Tongue (tissue), 1 donor: ENCODE measurements at regions not wholly inside any gene's neighbourhood (a gene's known extent, or its start where the extent isn't known, plus 50 kb on each side); places are given as distances from the start of the nearest gene placed in this dataset.
"Not testable (repeated sequence)": the region's sequence is repeated elsewhere in the genome, so short reads cannot be mapped to it uniquely, and the experiment has no call there.

Source experiments
- DNase-seq: peaks from one replicate; pipeline ENCODE4 v3.0.0-alpha.2; 2015

DNA sequence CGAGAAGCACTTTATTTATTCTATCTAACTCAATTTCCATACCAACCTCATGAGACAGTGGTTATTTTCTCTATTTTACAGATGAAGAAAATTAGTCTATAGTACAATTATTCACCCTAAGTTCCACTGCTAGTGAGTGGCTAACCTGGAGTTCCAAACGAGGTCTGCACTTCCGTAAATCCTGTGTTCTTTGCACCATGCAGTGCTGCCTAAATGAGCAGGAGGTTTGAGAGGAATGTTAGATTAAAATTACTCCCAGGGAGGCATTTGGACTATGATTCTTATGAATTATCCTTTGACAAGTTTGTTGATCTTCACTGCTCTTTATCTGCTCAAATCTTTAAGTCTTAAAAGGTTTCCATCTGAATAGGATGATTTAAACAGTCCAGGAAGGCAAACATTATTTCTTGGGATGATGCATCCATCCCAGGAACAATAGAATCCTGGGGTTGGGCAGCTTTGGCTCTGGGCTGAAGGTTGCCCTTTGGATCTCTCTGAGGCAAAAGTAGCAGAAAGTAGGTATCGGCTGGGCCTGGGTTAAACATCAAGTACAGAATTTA is 400.8 kb downstream of the REEP3 start:
- DNase-seq = no peak

DNA sequence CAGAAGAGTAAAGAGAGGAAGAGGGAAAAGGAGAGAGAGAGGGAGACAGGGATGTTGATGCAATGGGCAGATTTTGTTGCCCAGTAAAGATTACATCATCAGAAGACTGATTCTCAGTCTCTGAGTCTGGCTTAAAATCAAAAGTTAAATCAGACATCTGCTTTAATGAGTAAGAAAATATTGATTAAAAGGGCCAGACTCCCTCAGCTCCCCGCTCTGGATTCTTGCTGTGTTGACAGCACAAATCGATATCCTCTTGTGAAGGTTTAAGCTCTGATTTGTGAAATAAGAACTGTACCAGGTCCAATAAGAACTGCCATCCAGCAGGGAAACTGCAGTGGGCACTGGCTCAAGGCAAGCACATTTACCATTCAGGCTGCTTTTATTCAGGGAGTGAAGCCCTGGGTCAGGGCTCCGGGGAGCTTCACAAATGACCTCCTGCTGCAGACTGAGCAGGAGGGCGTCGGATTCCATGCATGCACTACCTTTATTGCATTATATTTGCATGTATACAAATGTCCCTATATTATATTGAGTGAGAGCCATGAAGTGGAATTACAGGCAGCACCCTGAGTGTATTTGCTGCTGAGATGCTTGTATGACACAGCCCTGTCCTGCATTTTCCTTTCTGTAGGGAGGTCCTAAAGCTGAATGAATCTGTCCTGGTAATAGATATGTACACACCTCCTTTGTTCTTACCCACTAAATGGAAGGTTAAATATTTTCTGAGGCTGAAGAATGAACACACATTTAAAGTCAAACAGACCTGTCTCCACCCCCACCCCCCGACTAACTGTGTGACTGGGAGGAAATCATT is 401.5 kb downstream of the REEP3 start:
- DNase-seq = no peak

DNA sequence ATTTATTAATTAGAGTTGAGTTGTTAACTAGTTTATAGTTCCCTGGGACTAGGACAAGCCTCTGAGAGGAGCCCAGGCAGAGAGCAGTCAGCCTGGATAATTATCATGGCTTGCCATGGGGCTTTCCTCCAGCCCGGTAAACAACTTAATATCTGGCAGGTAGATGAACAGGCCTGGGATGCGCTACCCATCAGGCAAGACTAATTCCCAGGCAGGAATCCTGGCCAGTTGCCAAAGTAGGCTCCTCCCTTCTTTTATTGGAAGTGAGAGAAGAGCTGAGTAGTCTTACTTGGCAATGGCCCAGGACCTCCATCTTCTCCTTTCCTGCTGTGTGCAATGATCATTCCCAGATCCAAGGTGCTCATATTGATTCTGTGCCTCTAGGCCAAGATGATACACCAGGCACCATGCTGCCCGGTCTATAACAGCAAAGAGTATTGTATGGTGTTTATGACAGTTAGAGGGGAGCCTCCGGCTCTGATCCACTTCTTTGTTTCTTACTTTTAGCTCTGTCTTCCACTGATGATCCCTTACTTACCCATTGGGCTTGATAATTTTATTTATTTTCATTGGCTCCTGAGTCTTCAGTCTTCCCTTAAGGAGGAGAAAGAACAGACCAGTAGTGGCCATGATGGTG is 408.7 kb downstream of the REEP3 start:
- no peak for DNase-seq

DNA sequence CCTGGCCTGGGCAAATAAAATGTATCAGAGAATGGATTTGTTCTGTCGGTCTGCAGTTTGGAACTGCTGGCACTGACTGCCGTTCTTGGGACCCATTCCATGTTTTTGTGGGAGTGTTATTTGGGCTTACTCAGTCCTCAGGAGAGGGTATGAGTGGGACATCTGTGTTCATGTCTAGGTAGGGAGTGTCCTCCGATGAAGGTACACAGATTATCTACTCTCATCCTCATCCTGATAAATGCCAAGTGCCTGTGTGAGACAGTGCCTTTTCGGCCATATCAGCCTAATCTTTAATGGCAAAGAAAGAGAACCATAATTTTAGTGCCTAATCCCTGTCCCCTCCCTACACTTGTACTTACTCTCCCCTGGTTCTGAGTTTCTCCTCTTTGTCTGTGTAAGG is 409.4 kb downstream of the REEP3 start:
- no peak for DNase-seq

DNA sequence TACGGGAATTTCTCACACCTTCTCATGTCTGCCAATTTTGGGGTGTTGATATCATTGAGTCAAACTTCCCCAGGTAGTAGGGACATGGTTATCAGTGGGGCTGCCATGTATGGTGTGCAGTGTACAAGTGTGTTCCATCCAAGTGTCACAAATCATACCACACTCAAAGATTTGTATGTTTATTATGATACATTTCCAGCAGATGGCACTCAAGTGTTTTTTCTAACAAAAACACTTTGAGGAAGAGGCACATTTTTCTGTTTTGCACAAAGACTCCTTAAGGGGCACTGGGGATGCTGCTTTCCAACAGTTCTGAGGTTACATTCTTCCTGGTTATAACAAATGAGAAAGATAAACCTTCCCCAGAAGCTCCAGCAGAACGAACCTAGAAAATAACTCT is 414.5 kb downstream of the REEP3 start:
- DNase-seq = no peak

DNA sequence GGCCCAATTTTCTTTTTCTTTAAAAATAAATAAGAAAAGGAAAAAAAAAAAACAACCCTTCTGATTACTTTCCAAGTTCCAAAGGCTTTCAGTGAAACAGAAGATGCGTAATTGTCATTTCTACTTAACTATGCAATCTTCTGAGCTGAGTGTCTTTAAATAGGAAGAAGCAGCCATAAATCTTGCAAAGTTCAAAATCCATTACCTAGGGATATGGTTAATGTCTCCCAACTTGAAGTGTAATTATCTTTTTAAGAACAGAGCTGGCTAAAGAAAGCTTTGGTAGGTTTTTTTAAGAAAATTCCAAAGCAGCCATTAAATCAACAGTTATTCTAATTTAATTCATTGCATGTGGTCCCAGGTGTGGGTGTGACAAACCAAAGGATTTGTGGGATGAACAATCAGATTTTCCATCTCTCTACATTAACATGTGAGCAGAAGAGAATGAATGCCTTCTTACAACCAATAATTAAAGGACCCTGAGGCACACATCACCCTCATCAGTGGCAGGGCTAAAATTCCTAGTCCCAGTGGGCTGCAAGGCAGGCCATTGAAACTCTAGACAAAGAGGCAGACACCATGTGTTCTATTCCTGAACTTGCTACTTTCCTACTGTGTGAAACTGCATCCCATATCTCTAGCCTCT is 419.2 kb downstream of the REEP3 start:
- no peak for DNase-seq

DNA sequence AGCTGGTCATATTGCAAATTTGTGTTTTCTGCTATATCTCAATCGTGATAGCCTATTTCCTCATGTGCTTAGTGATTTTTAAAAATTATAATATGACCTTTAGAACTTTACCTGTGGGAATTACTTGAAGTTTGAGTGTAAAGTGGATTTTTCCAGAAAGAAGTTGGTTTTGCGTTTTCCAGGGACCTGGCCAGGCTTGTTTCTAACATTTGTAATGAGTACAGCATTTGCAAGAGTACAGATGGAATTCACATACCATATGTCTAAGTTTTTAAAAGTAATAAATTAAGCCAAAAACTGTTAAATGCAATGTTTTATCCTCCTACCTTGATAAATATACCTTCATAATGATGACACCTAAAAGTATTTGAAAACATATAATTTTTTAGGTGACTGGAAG is 443.2 kb downstream of the REEP3 start:
- no peak for DNase-seq

DNA sequence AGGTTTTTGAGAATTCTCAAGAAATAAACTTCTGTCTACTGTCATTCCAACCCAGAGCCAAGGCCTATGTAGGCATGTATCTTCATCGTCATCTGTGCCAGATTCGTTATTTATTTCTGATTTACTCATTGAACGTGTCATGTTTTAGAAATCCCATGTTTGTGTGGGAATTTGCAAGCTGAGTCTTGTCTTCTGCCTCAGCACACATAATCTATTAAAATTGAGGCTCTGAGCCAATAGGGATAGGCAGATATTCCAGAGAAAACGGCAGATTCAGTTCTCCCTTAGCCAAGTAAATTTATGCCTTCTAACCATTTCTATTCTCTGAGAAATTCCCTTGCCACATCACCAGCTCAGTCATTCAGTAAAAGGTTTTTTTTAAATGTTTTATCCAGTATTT is 444.6 kb downstream of the REEP3 start:
- DNase-seq = no peak

DNA sequence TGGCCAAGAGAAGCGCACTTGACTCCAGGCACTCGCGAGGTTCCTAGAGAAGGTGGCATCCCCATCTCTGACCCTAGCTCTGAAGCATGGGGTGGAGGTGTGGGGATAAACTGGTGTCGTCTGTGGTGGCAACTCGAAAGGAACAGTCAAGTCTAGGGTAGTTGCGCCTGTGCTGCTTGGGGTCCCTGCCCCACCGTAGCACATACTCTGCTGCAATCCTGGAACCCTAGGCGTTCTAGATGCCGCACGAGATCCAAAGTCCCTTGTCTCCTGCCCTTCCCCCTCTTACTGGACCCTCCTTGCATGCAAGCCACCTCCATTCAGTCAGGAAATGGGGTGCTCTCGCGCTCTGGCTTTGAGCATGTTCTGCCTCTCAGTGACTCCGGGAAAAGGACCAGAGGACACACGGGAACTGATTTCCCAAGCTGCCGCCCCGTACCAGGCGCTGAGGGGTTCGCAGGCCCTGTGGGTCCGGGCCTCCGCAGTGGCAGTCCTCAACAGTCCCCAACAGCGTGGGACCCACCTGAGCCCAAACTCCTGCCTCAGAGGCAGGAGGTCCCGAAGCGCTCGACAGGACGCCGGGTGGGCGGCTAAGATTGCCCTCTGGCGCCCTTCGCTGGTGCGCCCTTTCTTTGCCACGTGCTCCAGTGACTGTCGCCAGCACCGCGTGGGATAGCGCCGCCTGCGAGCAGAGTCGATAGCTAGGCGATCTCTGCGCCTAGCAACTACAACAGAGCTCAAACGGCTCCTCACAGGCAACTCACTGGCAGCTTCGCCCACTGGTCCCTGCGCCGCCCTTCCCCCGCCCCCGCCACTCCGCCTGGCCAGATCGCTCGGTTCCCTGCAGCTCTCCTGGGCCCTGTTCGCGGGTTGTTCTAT is 452.0 kb downstream of the REEP3 start:
- no peak for DNase-seq

DNA sequence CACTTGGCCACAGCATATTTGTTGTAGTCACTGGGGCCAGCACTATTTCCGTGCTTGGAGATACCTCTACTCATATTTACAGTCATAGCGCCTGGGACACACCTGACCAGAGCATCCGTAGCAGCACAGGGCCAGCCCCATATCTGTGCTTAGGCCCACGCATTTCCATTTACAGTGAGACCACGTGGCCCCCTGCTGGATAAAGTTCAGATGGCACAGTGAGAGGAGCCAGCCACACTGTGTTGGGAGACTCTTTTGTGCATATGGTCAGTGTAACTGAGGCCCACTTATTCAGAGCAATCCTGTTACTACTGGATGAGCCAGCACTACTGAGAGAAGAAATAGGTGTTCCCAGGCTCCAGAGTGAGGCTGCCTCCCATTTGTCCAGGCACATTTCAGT is 455.3 kb downstream of the REEP3 start:
- peak; percentile 51 for DNase-seq

DNA sequence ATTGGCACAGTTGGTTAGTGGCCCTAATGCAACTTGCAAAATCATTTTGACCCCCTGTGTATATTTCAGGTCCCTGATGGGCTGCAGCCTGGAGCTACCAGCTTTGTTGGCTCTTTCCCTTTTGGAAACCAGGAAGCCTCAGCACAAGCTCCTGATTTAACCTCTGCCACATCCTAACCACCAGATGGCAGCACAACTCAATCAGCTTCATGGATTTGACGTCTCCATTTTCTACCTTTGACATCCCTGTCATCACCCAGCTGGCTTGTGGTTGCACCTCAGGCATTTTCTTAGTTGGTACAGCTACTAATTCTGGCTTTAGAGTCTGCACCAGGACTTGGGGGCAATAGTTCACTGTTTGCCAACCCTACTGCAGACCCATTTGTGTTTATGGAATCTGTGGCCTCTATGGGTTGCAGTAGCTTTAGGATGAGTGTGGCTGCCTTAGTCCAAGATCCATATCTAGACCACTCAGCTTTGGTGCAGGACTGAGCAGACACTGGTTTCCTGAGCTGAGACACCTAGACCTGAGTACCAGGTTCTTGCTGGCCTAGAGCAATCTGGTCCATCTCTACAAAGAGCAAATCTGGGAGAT is 456.2 kb downstream of the REEP3 start:
- peak; percentile 68 for DNase-seq

DNA sequence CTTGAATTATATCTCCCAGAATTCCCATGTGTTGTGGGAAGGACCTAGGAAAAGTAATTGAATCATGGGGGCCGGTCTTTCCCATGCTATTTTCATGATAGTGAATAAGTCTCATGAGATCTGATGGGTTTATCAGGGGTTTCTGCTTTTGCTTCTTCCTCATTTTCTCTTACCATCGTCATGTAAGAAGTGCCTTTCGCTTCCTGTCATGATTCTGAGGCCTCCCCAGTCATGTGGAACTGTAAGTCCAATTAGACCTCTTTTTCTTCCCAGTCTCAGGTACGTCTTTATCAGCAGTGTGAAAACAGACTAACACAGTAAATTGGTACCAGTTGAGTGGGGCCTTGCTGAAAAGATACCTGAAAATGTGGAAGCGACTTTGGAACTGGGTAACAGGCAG is 459.7 kb downstream of the REEP3 start:
- not testable (repeated sequence) for DNase-seq

DNA sequence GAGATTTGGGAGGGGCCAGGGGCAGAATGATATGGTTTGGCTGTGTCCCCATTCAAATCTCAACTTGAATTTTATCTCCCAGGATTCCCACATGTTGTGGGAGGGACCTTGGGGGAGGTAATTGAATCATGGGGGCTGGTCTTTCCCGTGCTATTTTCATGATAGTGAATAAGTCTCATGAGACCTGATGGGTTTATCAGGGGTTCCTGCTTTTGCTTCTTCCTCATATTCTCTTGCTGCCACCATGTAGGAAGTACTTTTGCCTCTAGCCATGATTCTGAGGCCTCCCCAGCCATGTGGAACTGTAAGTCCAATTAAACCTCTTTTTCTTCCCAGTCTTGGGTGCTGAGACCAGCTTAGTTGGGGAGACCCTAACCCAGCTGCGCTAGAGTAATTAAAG is 462.9 kb downstream of the REEP3 start:
- DNase-seq = not testable (repeated sequence)

DNA sequence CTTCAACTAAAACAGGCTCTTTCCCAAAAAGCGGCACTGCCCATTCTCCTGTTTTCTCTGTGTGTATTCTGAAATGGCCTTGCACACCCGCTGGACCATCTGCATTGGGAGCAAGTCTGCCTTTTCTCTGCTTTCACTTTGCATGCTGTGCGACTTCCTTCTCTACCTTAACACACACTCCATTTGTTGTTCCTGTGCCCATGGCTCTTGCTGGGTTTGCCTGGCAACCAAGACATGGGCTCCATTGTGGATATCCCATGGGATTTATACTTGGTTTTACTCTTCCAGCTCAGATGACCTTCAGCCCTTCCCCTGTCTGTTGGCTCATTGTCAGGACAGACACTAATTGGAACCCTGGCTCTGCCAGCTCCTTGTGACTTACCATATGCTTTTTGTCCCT is 465.3 kb downstream of the REEP3 start:
- DNase-seq = no peak

DNA sequence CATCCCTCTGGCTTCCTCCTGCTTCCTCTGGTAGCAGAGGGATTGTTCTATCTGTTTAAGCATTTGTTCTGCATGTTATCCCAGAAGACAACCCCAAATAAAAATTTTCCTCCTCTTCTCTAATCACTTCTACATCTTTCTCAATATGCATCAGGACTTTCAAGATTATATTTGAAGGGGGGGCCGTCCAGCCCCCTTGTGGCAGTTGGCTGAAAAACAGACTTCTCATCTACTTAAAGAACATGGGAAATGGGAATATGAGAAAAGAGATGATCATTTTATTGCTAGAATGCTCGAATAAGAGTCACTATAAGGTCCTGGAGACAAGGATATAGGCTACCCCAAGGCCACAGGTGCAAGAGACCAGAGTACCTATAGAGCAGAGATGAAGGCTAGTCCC is 466.0 kb downstream of the REEP3 start:
- DNase-seq = no peak

DNA sequence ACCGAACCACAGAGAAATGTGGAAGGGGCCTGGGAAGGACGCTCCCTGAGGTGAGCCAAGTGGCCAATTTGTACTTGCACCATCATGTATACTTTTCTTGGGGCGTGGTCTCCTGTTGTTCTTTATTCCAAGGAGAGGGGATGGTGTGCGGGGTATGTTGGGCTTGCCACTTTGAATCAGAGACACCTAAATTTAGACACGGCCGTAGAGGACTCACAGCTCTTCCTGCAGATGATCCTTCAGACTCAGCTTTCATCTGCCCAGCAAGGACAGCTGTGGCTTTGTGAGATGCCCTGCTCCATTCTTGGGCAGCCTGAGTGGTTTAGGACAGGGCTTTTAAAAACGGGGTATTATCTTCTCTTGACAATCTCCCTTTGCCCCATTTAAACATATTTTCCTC is 473.2 kb downstream of the REEP3 start:
- DNase-seq = peak; percentile 52

DNA sequence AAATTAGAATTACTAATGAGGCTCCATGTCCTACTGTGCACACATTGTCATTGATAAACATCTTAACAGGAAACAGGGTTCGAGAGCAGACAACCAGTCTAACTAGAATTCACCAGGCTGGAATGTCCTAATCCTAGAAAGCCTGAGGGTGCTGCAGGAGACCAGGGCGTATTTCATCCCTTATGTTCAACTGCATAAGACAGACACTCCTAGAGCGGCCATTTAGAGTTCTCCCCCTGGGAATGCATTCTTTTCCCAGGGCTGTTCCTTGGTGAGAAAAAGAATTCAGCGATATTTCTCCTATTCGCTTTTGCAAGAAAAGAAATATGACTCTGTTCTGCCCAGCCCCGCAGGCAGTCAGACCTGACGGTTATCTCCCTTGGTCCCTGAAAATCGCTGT is 486.0 kb downstream of the REEP3 start:
- DNase-seq = no peak

DNA sequence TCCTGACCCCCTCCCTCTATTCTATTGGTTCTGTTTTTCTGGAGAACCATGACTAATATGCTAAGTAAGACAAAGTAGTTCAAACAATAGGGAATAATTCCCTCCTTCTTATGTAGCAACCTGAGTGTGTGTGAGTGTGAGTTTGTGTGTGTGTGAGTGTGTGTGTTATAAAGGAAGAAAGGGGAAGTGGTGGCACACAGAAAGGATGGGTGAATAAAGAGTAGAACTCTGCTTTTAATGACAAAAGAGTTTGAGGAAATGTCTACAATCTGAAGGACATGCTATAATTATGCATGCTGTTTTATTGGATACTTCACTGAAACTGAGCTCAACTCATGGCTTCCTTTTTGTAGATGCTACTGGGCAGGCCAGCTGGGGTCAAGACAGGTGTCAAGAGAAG is 489.5 kb downstream of the REEP3 start:
- DNase-seq = no peak

DNA sequence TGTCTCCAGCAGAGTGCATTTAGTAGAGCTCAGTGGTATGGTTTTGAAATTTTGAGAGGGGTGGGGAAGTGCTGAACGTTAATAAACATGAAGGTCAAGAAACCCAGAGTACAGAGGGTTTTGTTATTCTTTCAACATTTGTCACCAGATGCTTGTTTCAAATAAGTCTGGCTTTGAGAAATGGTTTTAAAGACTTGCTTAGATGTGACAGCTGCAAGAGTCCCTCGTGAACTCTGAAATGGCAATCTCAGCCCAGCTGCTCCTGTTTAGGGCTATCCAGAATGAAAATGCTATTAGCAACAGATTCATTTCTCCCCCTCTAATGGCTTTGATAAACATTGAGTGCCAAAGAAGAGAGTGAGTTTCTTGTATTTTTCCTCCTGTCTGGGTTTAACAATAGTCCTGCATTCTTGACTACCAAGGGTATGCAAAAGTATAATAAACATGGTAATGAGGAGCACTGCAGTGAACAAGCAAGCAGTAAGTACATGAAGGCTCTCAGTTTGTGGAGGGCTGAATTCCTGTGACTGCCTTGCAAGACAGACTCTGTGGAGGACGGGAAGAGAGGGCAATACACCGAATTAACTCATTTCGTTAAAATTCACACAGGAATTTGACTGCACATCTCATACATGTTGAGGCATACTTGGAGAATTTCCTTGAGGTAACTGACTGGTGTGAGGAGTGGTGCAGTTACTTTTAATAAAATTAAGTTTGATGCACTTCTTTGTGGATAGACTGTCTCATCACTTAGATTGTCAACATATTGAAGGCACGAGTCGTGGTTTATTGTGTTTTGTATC is 490.9 kb downstream of the REEP3 start:
- peak; percentile 94 for DNase-seq

DNA sequence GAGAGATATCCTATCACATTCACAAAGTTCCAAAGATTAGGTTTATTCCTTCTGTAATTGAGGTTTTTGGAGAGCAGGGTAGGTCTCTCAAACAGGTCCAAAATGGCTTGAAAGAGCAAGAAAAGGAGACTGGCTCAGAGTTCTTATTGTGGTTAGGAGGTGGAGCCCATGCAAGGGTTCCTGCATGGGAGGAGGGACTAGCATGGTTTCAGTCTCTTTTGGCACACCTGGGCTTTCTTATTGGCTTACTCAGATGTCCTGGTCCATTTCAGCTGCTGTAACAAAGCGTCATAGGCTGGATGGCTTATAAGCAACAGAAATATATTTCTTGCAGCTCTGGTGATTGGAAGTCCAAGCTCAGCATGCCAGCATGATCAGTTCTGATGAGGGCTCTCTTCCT is 493.1 kb downstream of the REEP3 start:
- no peak for DNase-seq

DNA sequence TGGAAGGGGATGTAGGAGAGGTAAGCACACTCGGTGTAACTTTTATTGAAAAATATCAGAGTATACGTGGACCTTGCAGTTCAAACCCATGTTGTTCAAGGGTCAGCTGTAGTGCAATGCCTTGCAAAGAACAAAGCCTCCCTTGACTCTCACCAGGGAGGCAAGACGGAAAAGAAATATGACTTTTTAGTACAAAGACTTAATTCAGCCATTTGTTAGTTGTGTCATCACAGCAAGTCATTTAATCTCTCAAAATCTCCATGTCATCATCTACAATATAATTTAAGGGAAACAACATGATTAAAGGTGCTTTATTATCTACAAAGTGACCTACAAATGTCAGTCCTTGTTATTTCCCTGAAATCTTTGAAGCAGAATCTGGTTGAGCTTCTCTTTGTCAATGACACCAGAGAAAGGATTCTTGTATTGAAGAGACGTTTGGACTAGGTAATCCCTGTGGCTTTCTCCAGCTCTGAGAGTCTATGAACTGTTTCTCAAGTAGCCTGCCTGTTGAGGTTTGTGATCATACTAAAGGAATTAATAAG is 502.8 kb downstream of the REEP3 start:
- no peak for DNase-seq
